A673 (cell line): ENCODE measurements at regions not wholly inside any gene's neighbourhood (a gene's known extent, or its start where the extent isn't known, plus 50 kb on each side); places are given as distances from the start of the nearest gene placed in this dataset.

Experiments
- EZH2 ChIP-seq: fragments of 200-600 bp; sonication (generic); IDR thresholded peaks from 2 replicates; pipeline ENCODE4 v1.6.1; 2017; ENCODE audit warnings: borderline replicate concordance, low read depth, mild to moderate bottlenecking, mixed read lengths, antibody characterized with exemption, low read length; ENCODE audit not compliant: poor library complexity, severe bottlenecking
- TF ChIP-seq, protein P1 (sequence below): fragments of 300-800, 200-600 bp; sonication (generic); conservative IDR thresholded peaks from 2 replicates; pipeline ENCODE4 v1.5.1; 2017; ENCODE audit warnings: low read depth, mild to moderate bottlenecking, antibody characterized with exemption, low read length, moderate library complexity, mixed read lengths

DNA sequence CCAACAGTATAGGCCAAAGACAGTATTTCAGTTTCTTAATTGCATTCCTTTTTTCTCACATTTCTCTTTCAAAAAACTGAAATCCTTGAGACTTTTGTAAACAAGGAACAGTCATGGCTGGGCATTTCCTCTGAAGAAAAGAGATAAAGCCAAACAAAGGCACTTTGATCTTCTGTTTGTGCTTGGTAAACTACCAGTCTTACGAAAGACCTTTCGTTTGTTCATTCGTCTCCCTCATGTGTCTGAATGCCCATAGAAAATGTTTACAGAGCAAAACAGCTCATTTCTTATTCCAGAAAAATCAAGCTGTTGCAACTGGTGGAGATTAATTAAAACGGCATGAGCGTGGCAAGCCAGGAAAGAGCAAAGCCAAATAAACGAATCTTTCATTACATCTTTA lies 178.0 kb downstream of the GASK1B start:
- TF ChIP-seq, protein P1, sequence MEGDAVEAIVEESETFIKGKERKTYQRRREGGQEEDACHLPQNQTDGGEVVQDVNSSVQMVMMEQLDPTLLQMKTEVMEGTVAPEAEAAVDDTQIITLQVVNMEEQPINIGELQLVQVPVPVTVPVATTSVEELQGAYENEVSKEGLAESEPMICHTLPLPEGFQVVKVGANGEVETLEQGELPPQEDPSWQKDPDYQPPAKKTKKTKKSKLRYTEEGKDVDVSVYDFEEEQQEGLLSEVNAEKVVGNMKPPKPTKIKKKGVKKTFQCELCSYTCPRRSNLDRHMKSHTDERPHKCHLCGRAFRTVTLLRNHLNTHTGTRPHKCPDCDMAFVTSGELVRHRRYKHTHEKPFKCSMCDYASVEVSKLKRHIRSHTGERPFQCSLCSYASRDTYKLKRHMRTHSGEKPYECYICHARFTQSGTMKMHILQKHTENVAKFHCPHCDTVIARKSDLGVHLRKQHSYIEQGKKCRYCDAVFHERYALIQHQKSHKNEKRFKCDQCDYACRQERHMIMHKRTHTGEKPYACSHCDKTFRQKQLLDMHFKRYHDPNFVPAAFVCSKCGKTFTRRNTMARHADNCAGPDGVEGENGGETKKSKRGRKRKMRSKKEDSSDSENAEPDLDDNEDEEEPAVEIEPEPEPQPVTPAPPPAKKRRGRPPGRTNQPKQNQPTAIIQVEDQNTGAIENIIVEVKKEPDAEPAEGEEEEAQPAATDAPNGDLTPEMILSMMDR: no peak
- no peak for TF ChIP-seq EZH2
